ENCODE measurements at regions not wholly inside any gene's neighbourhood (a gene's known extent, or its start where the extent isn't known, plus 50 kb on each side); places are given as distances from the start of the nearest gene placed in this dataset.

DNA sequence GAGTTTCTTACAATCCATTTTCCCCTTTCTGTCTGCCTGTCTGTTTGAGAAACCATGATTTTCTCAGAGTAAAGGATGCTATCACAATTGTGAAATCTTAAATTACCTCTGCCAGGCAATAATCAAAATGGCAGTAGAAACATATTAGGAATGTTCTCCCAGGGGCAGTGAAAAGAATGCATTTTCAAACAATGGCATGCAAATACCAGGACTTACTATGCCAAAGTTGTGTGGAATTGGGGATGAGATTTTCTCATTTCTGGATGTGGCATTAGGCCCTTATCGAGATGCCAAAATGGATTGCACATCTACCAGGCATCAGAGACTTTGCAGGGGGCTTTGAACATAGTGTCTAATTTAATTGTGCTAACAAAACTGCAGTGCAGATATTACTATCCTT lies 821.4 kb downstream of the RNF144A start:
- Histone ChIP-seq H3K36me3 (ENCODE audit: control insufficient read depth, insufficient read depth, low read length) (no peaks in the 10 kb centered on the region), H3K27ac (ENCODE audit: low read depth, low read length) (no peak overlapping the region), H3K27me3 (ENCODE audit: control insufficient read depth, insufficient read depth, low read length, poor library complexity, severe bottlenecking) (no peaks in the 10 kb centered on the region), H3K9ac (ENCODE audit: extremely low read depth, low read length, poor library complexity, severe bottlenecking) (no peak overlapping the region), H3K4me1 (ENCODE audit: control insufficient read depth, insufficient read depth, low read length) (no peaks in the 10 kb centered on the region), H3K4me3 (ENCODE audit: low read length) (no peak overlapping the region), H3K9me3 (ENCODE audit: control insufficient read depth, low read length) (no peaks in the 10 kb centered on the region)
- Mint-ChIP-seq H3K36me3 (ENCODE audit: low read depth) (no peaks in the 10 kb centered on the region), H3K4me3 (no peak overlapping the region), H3K9me3 (no peaks in the 10 kb centered on the region), H3K27me3 (ENCODE audit: insufficient read depth) (peaks cover 14% of the 10 kb centered on the region), H3K27ac (no peak overlapping the region), H3K4me1 (no peaks in the 10 kb centered on the region)
- WGBS, 2 experiments (ENCODE audit: insufficient coverage in 1 of 2, insufficient read length in 1 of 2) = 90% methylated on average over 1 of the region's 1 CpG; no CpG with 5 or more reads in 1 of the 2 experiments
- DNase-seq = no peak
- TF ChIP-seq, protein P1, sequence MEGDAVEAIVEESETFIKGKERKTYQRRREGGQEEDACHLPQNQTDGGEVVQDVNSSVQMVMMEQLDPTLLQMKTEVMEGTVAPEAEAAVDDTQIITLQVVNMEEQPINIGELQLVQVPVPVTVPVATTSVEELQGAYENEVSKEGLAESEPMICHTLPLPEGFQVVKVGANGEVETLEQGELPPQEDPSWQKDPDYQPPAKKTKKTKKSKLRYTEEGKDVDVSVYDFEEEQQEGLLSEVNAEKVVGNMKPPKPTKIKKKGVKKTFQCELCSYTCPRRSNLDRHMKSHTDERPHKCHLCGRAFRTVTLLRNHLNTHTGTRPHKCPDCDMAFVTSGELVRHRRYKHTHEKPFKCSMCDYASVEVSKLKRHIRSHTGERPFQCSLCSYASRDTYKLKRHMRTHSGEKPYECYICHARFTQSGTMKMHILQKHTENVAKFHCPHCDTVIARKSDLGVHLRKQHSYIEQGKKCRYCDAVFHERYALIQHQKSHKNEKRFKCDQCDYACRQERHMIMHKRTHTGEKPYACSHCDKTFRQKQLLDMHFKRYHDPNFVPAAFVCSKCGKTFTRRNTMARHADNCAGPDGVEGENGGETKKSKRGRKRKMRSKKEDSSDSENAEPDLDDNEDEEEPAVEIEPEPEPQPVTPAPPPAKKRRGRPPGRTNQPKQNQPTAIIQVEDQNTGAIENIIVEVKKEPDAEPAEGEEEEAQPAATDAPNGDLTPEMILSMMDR (conservative IDR thresholded peaks at IDR 0.05) = no peak

GRCh38 chr2:7740114-7740513 lies 822.9 kb downstream of the RNF144A start:
- Mint-ChIP-seq H3K4me3 (no peak overlapping the region), H3K9me3 (no peaks in the 10 kb centered on the region), H3K27me3 (ENCODE audit: insufficient read depth) (peaks cover 9% of the 10 kb centered on the region), H3K36me3 (ENCODE audit: low read depth) (no peaks in the 10 kb centered on the region), H3K27ac (no peak overlapping the region), H3K4me1 (no peaks in the 10 kb centered on the region)
- H3K27me3 ChIP-seq (ENCODE audit: control insufficient read depth, insufficient read depth, low read length, poor library complexity, severe bottlenecking) = no peaks in the 10 kb centered on the region
- no peaks in the 10 kb centered on the region for H3K36me3 ChIP-seq (ENCODE audit: control insufficient read depth, insufficient read depth, low read length)
- TF ChIP-seq, protein P1 (conservative IDR thresholded peaks at IDR 0.05) = no peak
- H3K27ac ChIP-seq (ENCODE audit: low read depth, low read length) = no peak overlapping the region
- H3K4me3 ChIP-seq (ENCODE audit: low read length) = no peak overlapping the region
- H3K9me3 ChIP-seq (ENCODE audit: control insufficient read depth, low read length) = no peaks in the 10 kb centered on the region
- H3K9ac ChIP-seq (ENCODE audit: extremely low read depth, low read length, poor library complexity, severe bottlenecking) = no peak overlapping the region
- WGBS, 2 experiments (ENCODE audit: insufficient coverage in 1 of 2, insufficient read length in 1 of 2) = 94 to 99% methylated on average over 2 of the region's 2 CpGs
- no peak for DNase-seq
- no peaks in the 10 kb centered on the region for H3K4me1 ChIP-seq (ENCODE audit: control insufficient read depth, insufficient read depth, low read length)

GRCh38 chr2:7742301-7742700 lies 825.1 kb downstream of the RNF144A start:
- TF ChIP-seq, protein P1 (conservative IDR thresholded peaks at IDR 0.05) = no peak
- no peak for DNase-seq
- no peak overlapping the region for H3K27ac ChIP-seq (ENCODE audit: low read depth, low read length)
- H3K4me3 ChIP-seq (ENCODE audit: low read length) = no peak overlapping the region
- Mint-ChIP-seq H3K9me3 (no peaks in the 10 kb centered on the region), H3K4me3 (no peak overlapping the region), H3K27ac (no peak overlapping the region), H3K27me3 (ENCODE audit: insufficient read depth) (no peaks in the 10 kb centered on the region), H3K36me3 (ENCODE audit: low read depth) (no peaks in the 10 kb centered on the region), H3K4me1 (no peaks in the 10 kb centered on the region)
- no peaks in the 10 kb centered on the region for H3K27me3 ChIP-seq (ENCODE audit: control insufficient read depth, insufficient read depth, low read length, poor library complexity, severe bottlenecking)
- H3K4me1 ChIP-seq (ENCODE audit: control insufficient read depth, insufficient read depth, low read length) = no peaks in the 10 kb centered on the region
- WGBS, 2 experiments (ENCODE audit: insufficient coverage in 1 of 2, insufficient read length in 1 of 2) = 86 to 100% methylated on average over 1 to 3 of the region's 3 CpGs
- H3K36me3 ChIP-seq (ENCODE audit: control insufficient read depth, insufficient read depth, low read length) = no peaks in the 10 kb centered on the region
- H3K9me3 ChIP-seq (ENCODE audit: control insufficient read depth, low read length) = no peaks in the 10 kb centered on the region
- H3K9ac ChIP-seq (ENCODE audit: extremely low read depth, low read length, poor library complexity, severe bottlenecking) = no peak overlapping the region

All from endodermal cell (in vitro differentiated cells).